ENCODE measurements at regions not wholly inside any gene's neighbourhood (a gene's known extent, or its start where the extent isn't known, plus 50 kb on each side); places are given as distances from the start of the nearest gene placed in this dataset.

DNA sequence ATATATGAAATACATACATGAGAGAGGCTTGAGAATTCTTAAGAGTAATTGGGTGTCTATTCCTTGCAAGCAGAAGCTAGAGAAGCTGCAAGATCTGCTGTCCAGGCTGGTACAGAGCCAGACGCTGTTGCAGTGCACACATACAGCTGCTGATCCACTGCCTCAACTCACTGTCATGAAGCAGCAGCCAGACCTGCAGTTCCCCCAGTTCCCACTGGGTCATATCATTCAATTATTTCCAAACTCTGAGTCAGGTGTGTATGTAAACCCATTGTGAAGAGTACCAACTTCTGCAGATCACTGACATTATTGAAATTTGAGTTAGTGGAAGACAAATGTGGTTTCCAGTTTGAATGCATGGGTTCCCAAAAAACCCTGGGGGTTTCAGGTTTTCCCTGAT is 1212.8 kb upstream of the ADGRL3 start:
- no peak for TF ChIP-seq POLR2AphosphoS5 (IDR thresholded peaks at IDR 0.05; ENCODE audit: low read length)
- TF ChIP-seq CTCF (IDR thresholded peaks at IDR 0.05 in 2 of 3, conservative IDR thresholded peaks at IDR 0.05 in 1 of 3; ENCODE audit: control insufficient read depth in 2 of 3, extremely low read depth in 1 of 3, insufficient read depth in 1 of 3, low read depth in 3 of 3, low read length in 3 of 3), result no peak
- no peak for TF ChIP-seq BACH1 (IDR thresholded peaks at IDR 0.05; ENCODE audit: borderline replicate concordance)
- no peak for TF ChIP-seq RCOR1 (conservative IDR thresholded peaks at IDR 0.05; ENCODE audit: low read depth, low read length)
- no peak for TF ChIP-seq JUND (IDR thresholded peaks at IDR 0.05; ENCODE audit: low read depth, low read length)
- TF ChIP-seq RFX5 (IDR thresholded peaks at IDR 0.05; ENCODE audit: low read depth, low read length), result no peak

All from GM12878 (cell line).